ENCODE measurements at regions not wholly inside any gene's neighbourhood (a gene's known extent, or its start where the extent isn't known, plus 50 kb on each side); places are given as distances from the start of the nearest gene placed in this dataset.

DNA sequence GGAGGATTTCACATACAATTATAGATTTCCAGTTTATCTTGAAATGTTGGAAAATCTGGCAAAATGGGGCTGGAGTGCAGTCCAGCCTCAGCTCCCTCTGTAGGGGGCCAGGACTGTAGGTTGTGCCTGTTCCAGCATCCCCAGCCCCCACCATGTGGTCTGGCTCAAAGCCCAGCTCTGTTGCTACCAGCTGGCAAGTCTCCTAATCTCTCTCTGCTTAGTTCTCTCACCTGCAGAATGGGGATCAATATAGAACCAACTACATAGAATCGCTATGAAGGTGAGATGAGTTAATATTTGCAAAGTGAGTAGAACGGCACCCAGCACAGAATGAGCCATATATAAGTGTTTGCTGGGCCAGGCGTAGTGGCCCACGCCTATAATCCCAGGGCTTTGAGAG is 50.0 kb upstream of the TARDBP start:
- DNase-seq = peak in 2 of 56 donors; percentile 6 to 15

All from amygdala (tissue), 56 donors.